ENCODE measurements at regions not wholly inside any gene's neighbourhood (a gene's known extent, or its start where the extent isn't known, plus 50 kb on each side); places are given as distances from the start of the nearest gene placed in this dataset.
"Not testable (repeated sequence)": the region's sequence is repeated elsewhere in the genome, so short reads cannot be mapped to it uniquely, and the experiment has no call there.

DNA sequence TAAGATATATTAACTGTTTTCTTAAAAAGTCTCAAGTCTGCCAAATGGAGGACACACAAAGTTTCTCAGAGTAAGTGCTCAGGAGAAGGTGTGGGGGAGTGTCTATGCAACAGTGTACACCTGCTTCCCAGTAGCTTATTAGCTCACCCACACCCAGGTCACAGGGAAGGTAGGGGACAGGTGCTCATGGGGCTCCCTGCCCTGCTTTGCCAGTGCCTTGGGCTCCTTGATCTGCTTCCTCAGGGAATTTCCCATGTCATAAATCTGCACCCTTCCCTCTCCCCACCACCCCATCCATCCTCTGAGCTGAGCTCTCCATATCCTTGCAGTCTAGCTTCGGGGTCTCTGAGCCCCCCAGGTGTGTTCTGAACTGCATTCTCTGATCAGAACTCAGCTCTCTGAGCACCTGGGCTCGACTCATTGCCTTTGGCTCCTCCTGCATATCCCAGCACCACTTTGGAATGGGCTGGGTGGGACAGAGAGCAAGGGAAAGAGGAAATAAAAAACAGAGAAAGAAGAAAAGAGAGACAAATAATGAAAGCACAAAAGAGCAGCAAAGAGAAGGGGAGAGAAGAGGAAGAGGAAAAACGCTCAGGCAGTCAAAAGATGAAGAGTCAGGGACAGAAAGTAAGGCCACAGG is 87.0 kb upstream of the ATP1B1 start:
- DNase-seq, result no peak

DNA sequence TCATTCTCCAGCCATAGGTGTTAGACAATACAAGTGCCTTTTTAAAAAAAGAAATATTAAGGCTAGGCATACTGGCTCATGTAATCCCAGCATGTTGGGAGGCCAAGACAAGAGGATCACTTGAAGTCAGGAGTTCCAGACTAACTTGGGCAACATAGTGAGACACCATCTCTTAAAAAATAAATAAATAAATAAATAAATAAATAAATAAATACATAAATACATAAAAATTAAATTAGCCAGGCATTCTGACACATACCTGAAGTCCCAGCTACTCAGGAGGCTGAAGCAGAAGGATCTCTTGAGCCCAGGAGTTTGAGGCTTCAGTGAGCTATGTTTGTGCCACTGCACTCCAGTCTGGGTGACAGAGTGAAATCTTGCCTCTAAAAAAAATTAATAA is 85.8 kb upstream of the ATP1B1 start:
- DNase-seq, result no peak

DNA sequence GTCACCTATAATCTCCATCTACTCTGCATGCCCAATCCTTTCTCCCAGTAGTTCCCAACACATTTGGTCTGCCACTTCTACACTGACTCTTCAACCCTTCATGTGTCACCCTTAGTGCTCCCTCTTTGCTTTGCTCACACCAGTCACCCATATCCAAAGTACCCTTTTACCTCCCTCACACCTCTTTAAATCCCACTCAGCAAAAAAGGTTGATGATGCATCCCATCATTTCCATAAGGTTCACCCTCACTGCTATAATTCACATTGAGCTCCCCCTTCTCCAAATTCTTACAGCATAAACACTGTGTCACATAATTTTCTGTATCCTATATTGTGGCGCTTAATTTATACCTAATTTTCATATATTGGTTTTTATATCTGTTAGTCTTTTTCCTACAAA is 83.8 kb upstream of the ATP1B1 start:
- no peak for DNase-seq

DNA sequence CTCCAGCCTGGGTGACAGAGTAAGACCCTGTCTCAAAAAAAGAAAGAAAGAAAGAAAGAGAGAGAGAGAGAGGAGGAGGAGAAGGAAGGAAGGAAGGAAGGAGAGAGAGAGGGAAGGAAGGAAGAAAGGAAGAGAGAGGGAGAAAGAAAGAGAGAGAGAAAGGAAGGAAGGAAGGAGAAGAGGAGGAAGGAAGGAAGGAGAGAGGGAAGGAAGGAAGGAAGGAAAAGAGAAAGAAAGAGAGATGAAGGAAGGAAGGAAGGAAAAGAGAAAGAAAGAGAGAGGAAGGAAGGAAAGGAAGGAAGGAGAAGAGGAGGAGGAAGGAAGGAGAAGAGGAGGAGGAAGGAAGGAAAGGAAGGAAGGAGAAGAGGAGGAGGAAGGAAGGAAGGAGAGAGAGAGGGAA is 82.2 kb upstream of the ATP1B1 start:
- no peak for DNase-seq

DNA sequence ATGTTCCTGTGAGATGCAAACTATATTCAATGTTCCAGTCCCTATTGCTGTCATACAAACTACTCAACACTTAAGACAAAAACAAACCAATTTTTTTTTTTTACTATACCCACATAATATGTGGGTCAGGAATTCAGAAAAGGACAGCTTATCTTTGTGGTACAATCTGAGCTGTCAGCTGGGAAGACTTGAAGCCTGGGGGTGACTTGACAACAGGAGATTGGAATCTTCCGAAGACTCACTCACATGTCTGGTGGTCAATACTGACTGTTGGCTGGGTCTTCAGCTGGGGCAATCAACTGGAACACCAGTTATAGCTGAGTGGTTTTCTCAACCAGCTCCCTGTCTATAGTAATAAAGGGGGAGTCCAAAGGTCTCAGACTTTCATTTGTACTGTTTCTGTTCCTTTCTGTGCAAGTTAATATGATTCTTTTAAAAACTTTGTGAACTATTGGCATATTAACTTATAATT is 81.7 kb upstream of the ATP1B1 start:
- no peak for DNase-seq

DNA sequence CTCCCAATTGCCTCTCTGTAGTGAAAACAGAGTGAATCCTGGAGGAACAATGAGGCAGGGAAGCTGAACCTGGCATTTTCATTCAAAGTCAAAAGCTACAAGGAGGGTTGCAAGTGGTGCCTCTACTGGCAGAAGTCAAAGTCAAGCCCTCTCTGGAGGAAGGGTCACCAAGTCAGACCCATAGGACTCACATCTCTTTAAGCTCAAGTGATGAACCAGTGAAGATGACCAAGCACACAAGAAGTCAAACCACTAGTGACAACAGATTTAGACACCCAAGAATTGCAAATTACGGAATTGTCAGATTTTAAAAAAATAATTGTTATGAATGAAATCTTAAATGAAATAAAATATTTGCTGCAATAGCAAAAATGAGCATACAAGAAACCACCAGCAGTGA is 81.1 kb upstream of the ATP1B1 start:
- no peak for DNase-seq

DNA sequence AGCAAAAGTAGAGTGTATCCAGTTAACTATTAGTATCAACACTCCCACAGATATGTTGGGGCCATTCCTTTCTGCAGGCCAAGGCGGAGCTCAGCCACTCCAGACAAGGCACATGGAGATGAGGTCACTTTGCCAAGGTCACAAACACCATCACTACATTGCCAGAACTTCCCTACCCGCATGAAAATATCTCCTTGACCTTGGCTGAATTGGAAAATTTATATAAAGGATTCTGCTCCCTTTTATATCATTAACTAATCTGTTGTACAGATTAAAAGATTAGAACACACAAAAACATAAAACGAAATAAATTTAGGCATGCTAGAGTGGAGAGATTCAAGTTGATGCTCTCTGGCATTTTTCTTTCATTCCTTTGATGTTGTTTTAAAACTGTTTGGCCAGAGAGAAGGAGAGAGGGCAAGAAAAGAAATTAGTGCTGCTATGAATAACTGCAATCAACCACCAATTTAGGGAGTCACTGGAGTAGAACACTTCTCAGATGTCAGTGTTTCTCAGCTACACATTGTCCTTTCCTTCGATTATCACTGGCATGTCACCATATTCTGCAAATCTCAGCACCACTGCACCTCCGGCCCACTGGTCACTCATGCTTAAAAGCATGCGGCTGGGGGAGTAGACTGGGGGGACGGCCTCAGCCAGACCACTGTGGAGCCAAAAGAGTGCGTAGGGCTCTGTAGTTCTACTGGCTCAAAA is 78.7 kb upstream of the ATP1B1 start:
- DNase-seq, result no peak

DNA sequence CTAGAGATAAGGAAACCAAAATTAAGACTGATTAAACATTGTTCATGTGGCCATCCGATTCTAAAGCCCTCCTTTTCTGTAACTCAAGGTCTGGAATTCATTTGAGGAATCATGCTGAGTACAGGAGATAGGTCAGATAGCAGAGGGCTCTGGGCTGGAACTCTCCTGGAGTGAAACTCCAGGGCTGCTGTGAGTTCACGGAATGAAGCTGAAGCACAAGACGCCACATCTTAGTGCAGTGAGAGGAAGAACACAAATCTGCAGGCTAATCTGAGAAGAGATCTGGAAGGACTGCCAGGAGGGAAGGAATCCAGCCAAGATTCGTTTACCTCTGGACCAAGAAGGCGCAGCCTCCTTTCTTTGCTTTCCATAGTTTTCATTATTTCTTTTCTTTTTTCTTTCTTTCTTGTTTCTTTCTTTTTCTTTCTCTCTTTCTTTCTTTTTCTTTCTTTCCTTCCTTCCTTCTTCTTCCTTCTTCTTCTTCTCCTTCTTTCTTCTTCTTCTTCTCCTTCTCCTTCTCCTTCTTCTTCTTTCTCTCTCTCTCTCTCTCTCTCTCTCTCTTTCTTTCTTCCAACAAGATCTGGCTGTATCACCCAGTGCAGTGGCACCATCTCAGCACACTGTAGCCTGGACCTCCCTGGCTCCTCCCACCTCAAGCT is 74.8 kb upstream of the ATP1B1 start:
- DNase-seq, result no peak

DNA sequence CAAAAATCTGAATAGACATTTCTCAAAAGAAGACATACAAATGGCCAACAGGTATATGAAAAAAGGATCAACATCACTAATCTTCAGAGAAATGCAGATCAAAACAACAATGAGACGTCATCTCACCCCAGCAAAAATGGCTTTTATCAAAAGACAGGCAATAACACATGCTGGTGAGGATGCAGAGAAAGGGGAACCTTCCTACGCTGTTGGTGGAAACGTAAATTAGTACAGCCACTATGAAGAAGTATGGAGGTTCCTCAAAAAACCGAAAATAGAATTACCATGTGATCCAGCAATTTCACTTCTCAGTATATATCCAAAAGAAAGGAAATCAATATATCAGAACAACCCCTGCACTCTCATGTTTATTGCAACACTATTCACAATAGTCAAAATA is 65.1 kb upstream of the ATP1B1 start:
- DNase-seq, result no peak

DNA sequence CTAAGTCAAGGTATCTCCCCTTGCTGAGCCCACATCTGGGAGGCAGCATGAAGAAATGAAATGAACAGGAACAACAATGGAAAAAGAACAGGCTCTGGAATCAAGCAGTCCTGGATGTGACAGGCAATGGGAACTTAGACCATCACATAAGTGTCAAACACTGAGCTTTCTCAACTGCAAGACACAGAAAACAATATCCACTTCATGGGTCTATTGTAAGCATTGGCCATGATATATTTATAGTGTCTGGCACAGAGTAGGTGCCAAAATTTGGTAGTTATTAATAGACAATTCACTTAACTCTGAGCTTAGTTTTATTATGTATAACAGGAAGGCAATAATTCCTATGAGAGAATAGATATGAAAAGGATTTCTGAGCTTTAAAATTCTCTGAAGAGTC is 64.1 kb upstream of the ATP1B1 start:
- DNase-seq, result no peak

DNA sequence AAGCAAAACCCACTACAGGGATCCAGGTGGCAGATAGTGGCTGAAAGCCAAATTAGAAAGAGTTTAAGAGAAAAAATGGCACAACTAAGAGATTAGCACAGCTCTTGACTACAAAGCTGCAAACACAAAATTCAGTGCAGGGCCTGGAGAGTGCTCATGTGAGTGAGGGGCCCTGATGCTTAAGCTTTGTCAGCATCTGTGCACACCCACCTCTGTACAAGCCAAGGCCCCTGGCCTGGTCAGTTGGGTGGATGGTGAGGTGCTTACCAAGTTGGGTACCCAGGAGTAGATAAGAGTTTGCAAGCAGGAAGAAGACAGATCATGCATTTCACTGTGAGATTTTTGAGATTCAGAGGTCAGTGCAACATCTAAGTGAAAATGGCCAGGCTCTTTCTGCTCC is 62.7 kb upstream of the ATP1B1 start:
- no peak for DNase-seq

DNA sequence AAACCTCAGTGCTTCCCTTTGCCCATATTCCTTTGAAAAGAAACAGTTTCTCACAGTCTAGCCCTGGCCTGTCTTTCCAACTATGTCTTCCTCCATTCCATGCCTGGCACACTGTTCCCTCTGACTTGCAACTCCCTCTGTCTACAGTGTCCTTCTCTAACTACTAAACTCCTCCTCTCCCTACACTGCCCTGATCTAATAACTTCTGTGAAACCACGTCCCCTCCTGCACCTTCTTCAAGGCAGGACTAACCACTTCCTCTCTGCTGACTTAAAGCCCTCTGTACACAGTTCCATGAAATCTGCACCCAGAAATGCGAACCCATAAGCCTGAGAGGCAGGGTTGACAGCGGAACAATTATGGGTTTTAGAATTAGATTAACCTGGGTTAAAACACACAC is 62.2 kb upstream of the ATP1B1 start:
- DNase-seq, result no peak

DNA sequence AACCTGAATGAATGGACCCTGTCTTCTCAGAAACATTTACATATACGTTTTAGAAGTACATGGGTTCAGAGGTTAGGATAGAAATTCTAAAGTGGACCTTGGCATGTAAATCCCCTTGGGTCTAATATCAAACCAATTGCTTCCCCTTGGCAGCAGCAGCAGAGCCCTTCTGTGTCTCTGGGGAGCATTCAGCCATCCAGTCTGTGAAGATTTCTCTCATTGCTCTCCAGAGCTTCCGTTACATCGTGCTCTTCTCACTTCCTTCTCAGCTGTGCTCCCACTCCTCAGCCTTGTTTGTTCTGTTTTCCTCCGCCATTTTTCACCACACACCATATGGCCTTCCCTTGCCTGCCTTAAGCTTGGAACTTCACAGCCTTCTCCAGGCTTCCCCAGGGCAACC is 61.5 kb upstream of the ATP1B1 start:
- no peak for DNase-seq

DNA sequence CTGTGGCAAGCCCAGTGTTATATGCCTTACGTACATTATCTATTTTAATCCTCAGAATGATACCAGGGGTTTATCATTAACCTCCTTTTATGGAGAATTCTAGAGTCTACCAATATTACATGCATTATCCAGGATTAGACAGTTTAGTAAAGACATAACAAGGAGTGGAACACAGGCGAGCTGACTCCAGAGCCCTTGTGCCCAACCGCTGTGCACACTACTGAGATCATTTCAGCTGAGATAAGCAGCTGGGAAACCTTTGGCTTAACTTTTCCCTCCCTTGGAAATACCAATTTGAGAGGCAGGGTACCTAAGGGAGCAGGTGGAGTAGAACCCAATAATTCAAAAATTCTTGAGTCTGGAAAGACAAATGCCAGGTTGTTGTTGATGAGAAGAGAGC is 59.8 kb upstream of the ATP1B1 start:
- DNase-seq, result no peak

DNA sequence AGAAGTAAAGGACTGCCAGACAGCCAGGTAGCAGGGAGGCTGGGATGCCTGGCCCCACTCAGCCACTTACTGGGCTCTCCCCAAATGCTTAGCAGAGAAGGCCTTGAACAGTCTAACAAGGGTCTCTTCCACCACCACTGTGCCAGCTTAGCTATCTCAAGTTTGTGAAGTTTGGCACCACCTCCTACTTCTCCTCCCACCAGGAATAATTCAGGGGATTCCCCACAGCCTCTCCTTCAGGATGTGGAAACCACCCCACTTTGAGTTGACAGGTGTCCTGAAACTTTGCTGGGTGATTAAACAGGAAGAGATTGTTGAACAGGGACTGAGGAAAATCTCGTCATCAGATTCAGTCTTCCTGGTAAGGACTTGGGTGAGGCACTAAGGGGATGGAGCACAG is 59.4 kb upstream of the ATP1B1 start:
- no peak for DNase-seq

DNA sequence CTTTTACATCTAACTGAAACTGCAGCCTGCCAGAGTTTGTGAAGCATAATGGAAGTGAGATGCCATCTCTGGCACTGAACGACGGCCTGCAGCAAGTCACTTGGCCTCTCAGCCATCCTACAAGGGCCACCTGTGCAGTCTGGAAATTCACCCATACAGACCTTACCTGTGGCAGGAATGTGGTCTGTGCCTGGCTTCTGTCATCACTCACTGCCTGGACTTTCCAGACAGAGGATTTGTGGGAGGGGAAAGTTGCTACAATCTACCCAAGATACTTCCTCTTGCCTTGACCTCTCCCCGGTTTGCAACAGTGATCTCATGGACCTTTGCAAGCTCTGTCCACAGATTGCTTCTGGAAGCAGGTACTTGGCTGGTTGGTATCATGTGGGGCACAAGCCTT is 58.4 kb upstream of the ATP1B1 start:
- no peak for DNase-seq

DNA sequence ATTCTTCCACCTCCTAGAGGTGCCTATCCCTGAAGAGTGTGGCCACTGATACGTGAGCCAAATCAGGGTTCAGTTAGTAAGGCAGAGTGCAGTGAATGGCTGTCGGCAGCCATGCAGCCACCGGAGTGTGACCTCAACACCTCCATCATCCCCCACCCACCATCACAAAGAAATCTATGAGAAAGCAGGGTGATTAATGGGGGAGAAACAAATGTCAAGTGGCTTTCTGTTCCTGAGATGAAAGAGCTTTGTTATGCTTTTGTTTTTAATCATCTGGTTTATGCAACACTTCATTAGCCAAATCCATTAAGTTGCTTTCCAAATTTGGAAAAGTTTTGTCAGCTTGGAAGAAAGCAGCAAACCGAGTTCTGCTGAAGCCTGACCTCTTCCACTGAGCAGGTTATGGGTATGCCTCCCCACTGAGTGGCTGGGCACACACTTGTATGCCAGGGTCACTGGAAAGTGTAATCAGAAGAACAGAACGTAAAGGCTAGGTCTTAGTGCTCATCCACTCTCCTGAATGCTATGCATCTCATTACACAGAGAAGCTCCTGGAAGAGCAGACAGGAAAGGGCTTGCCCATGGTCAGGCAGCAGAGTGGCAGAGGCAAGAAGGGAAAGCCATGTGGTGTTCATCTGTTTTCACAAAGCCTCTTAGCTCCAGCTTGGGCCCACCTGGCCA is 57.1 kb upstream of the ATP1B1 start:
- DNase-seq, result peak; percentile 9

DNA sequence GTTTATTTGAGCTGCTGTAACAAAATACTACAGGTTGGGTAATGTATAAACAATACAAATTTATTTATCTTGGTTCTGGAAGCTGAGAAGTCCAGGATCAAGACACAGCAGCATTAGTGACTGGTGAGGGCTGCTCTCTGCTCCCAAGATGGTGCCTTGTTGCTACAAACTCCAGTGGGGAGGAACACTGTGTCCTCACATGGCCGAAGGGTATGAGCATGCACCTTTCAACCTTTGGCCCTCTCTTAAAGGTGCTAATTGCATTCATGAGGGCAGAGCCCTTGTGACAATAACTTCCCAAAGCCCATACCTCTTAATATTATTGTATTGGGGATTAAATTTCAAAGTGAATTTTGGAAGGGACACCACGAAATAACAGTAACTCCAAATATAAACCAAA is 55.3 kb upstream of the ATP1B1 start:
- DNase-seq, result no peak

DNA sequence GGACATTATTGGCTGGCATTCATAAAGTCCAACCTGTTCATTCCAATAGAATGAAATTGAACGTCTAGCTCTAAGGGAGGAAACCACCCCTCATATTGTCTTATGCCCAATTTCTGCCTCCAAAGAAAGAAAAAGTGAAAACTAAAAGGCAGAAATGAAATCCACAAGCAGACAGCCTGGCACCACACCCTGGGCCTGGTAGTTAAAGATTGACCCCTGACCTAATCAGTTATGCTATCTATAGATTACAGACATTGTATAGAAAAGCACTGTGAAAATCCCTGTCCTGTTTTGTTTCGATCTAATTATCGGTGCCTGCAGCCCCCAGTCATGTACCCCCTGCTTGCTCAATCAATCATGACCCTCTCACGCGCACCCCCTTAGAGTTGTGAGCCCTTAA is 54.3 kb upstream of the ATP1B1 start:
- DNase-seq, result not testable (repeated sequence)

DNA sequence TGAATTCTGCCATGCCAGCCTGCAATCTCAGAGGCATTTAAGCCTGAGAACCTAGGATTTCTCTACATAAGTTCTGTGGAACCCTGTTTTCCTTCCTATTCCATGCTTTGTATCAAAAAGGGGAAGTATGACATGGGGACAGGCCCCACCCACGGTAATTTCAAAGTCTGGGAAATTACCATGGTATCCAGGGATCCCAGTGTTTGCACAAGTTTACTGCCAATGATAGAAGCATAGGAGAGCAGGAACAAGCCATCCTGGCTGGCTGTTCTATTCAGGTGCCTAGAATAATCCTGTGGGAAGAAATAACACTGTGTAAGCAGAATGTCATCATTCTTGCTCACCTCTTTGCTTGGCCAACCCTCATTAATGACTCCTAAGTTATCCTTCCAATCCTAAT is 53.8 kb upstream of the ATP1B1 start:
- DNase-seq, result no peak

DNA sequence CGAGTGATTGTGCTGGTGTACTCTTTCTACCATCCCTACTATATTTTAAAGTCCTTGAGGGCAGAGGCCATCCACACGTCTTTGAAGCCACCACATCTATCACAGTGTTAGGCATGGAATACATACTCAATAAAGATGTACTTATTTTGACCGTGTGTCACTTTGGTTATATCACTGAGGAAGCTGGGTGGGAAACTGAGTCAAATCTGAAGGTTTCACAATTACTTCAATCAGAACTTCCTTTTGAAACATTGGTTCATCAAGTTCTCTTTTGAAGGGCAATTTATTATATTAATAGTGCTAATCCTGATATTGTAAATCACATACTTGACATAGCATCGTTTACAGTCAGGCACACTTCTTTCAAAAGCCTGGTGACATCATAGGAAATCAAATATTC is 53.3 kb upstream of the ATP1B1 start:
- DNase-seq, result no peak
